ENCODE measurements at regions not wholly inside any gene's neighbourhood (a gene's known extent, or its start where the extent isn't known, plus 50 kb on each side); places are given as distances from the start of the nearest gene placed in this dataset.

DNA sequence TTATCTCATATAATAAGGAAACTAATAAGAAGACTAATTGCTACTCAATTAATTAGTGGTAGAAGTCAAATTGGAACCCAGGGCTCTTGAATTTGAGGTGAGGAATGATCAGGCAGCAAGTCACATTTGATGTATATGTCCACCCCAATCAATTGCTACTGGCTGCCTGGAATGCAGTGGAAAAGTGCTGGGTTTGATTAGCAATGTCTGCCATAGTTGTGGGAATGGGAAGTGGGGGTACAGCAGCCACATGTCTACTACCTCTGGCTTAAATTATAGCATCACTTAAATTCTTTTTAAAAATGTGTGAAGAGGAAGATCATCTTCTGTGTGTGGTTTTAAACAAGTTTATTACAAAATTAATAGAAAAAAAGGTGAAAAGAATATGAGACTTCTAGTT, 50.8 kb upstream of the NAV2 start:
- TF ChIP-seq, protein P1, sequence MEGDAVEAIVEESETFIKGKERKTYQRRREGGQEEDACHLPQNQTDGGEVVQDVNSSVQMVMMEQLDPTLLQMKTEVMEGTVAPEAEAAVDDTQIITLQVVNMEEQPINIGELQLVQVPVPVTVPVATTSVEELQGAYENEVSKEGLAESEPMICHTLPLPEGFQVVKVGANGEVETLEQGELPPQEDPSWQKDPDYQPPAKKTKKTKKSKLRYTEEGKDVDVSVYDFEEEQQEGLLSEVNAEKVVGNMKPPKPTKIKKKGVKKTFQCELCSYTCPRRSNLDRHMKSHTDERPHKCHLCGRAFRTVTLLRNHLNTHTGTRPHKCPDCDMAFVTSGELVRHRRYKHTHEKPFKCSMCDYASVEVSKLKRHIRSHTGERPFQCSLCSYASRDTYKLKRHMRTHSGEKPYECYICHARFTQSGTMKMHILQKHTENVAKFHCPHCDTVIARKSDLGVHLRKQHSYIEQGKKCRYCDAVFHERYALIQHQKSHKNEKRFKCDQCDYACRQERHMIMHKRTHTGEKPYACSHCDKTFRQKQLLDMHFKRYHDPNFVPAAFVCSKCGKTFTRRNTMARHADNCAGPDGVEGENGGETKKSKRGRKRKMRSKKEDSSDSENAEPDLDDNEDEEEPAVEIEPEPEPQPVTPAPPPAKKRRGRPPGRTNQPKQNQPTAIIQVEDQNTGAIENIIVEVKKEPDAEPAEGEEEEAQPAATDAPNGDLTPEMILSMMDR (conservative IDR thresholded peaks at IDR 0.05), result no peak
- TF ChIP-seq ZFX (IDR thresholded peaks at IDR 0.05), result no peak
- no peak overlapping the region for H3K27ac ChIP-seq

DNA sequence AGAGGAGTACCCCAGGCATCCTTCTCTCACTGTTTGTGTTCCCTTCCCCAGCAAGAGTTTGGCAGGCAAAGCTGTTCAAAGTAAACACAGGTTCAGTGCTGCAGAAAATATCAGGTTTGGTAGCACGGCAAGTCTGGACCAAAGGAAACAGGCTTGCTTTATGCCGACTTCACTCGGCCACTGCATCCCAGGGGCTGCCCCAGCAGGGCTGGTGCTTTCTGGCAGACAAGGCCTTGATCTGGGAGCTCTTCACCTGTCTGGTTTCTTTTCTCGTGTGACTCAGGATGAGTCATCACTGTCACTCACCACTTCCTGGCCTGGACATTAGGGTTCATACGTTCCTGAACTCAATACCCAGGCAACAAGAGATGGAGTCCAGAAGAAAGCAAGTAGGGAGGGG, 52.6 kb upstream of the NAV2 start:
- H3K27ac ChIP-seq, result no peak overlapping the region

DNA sequence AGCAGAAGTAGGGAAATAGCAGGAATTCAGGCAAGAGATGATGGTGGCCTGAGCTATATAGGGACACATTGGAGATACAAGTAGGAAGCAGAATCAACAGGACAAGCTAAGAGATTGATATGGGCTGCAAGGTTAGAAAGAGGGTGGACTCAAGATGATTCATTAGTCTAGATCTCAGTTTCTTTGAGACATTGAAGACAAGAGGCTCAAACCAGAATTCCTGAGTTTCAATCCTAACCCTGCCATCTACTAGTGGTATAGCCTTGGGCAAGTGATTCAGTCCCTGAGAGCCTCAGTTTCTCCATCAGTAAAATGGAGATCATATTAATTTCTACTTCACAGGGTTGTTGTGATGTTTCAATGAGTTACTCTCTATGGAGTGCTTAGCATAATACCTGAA, 53.1 kb upstream of the NAV2 start:
- H3K27ac ChIP-seq, result no peak overlapping the region
- TF ChIP-seq, protein P1 (conservative IDR thresholded peaks at IDR 0.05), result no peak
- no peak for TF ChIP-seq ZFX (IDR thresholded peaks at IDR 0.05)

More for the DNA sequence above, 52.6 kb upstream of the NAV2 start:
- TF ChIP-seq ZFX (IDR thresholded peaks at IDR 0.05), result no peak
- TF ChIP-seq, protein P1 (conservative IDR thresholded peaks at IDR 0.05), result no peak

DNA sequence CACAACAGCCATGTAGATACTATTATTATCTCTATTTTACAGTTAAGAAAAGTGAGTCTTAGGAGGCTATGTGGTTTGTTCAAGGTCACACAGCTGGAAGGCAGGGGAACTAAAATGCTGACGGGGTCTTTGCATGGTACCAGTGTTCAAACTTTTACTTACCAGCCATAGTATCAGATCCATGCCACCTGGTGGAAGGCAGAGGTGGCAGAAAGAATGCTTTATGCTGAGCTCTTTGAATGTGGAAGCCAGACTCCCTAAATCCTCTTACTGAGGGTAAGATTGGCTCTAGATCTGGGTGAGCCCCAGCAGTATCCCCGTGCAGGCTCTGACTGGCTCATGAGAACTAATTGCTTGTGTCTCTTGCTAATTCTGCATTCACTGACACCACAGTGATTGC, 54.3 kb upstream of the NAV2 start:
- no peak for TF ChIP-seq ZFX (IDR thresholded peaks at IDR 0.05)
- TF ChIP-seq, protein P1 (conservative IDR thresholded peaks at IDR 0.05), result no peak; the same call in 1 of the 2 replicates
- no peak overlapping the region for H3K27ac ChIP-seq

DNA sequence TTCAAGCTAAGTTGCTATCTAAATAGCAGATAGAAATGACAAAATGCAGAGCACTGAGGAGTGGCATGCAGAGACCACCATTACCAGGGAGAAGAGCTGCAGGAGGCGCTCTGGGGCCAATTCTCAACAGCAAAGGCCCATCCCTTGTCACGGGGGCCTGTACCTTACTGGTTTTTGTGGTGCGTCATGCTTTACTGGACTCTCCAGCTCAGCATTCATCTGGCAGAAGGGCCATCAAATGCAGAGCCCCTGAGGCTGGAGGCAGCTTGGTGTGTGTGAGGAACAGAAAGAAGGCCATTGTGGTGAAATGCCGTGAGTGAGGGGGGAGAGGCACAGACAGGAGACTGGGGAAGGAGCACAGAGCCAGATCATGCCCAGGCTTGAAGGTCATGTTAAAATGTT, 56.5 kb upstream of the NAV2 start:
- no peak overlapping the region for H3K27ac ChIP-seq
- TF ChIP-seq ZFX (IDR thresholded peaks at IDR 0.05), result no peak
- TF ChIP-seq, protein P1 (conservative IDR thresholded peaks at IDR 0.05), result no peak

DNA sequence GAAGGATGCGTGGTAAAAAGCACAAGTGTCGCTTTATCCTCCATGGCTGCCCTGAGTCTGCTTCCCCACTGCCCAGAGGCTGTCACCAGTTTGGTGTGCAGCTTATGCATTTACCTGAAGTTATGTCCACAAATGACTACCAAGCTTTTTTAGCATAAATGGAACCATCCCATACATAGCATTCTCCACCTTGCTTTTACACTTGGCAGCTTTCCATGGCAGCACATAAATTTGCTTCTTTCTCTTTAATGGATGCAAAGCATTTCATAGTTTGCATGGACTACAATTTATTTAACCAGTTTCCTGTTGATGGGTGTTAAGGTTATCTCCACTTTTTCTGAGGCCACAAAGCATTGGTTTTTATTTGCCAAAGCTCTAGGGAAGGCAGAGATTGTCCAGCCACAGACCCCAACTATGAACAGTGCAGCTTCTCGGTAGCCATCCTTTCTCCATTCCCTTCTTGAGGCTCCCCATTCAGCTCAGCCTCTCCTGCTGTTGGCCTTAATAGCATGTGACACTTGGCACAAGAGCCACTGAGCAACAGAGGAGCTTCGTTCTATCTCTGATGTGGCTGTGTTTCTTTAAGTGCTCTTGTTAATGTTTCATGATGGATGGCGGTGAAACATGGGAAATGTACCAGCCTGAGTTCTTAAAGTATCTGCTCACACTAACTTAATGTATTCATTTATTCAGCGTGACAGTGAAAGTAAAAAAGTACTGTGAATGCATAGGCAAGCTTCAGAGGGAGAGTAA, 59.8 kb upstream of the NAV2 start:
- no peak for TF ChIP-seq ZFX (IDR thresholded peaks at IDR 0.05)
- TF ChIP-seq, protein P1 (conservative IDR thresholded peaks at IDR 0.05), result no peak

DNA sequence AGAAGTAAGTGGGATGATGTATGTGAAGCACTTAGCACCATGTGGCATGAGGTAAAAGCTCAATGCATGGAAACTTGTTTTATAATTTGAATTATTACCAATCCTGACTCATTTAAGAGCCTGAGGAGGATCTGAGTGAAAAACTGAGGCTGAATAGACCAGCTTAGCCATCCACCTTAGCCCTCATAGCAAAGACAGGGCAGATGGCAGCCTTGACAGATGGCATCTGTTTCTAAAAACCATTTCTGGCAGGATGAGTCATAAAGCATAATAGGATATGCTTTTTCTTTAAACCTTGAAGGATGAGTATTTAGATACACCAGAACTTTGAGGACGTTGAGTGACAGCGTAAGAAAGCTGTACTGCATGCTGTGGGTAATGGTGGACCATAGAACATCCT, 61.0 kb upstream of the NAV2 start:
- H3K27ac ChIP-seq, result no peak overlapping the region
- no peak for TF ChIP-seq ZFX (IDR thresholded peaks at IDR 0.05)
- TF ChIP-seq, protein P1 (conservative IDR thresholded peaks at IDR 0.05), result no peak

More for the DNA sequence above, 59.8 kb upstream of the NAV2 start:
- H3K27ac ChIP-seq, result no peak overlapping the region

Data from C4-2B (cell line).